ENCODE measurements at regions not wholly inside any gene's neighbourhood (a gene's known extent, or its start where the extent isn't known, plus 50 kb on each side); places are given as distances from the start of the nearest gene placed in this dataset.

DNA sequence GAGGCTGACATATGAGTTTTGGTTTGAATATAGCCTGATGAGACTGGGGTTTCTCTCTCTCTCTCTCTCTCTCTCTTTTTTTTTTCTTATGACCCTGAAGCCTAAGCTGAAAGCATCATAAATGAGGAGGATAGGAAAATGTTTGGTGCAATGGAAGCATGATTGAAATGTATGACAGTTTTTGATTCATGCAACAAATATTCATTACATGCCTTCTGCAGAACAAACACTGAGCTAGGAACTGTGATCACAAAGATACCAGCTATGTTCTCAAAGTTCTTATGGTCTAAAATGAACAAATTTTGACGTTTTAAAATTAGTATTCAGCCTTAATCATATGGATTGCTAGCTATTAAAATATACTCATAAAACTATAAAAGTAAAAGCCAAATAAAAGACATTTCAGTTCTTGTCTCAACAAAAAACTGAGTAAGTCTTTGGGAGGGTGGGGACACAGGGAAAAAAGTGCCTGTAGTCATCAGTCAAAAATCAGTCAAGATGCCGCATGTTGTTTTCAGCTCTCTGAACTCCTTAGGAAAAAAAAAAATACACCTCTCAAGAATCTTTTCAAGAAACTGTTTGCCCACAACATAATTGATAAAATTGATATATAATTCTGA, 57.2 kb downstream of the NKX6-1 start:
- peaks cover 0 to 1% of the 10 kb centered on the region in 2 donors for H3K9me3 ChIP-seq (ENCODE audit: control insufficient read depth in 2 of 2, low read length in 2 of 2)
- H3K9ac ChIP-seq (ENCODE audit: low read depth in 1 of 2, low read length in 2 of 2): no peak overlapping the region
- H3K4me1 ChIP-seq (ENCODE audit: control insufficient read depth in 2 of 2, insufficient read depth in 2 of 2, low read length in 2 of 2): no peaks in the 10 kb centered on the region
- no peak overlapping the region for H3K4me3 ChIP-seq (ENCODE audit: low read length in 2 of 2)
- H3K36me3 ChIP-seq (ENCODE audit: control insufficient read depth in 2 of 2, insufficient read depth in 2 of 2, low read length in 2 of 2): no peaks in the 10 kb centered on the region
- no peaks in the 10 kb centered on the region for H3K27me3 ChIP-seq (ENCODE audit: control insufficient read depth in 2 of 2, insufficient read depth in 2 of 2, low read length in 2 of 2)
- no peak overlapping the region for H3K27ac ChIP-seq (ENCODE audit: low read depth in 2 of 2, low read length in 2 of 2)

DNA sequence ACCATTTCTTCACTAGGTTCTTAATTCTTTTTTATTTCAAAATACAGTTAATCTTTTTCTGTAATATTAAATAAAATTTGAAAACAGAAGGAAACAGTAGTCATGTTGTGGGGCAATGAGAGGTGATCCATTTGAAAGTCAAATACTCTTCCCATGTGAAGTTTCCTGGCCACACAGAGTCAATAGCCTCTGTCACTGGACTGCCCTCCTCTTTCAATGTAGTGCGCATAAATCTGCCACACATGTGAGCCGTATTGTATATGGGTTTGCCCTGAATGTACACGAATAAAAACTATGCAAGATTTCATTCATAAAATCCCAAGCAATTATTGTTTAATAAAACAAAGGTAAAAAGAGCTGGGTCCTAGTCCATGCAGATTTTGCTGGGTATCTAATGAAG, 59.1 kb downstream of the NKX6-1 start:
- Histone ChIP-seq H3K9ac (ENCODE audit: low read depth in 1 of 2, low read length in 2 of 2) (no peak overlapping the region), H3K27me3 (ENCODE audit: control insufficient read depth in 2 of 2, insufficient read depth in 2 of 2, low read length in 2 of 2) (no peaks in the 10 kb centered on the region), H3K9me3 (ENCODE audit: control insufficient read depth in 2 of 2, low read length in 2 of 2) (no peaks in the 10 kb centered on the region), H3K4me1 (ENCODE audit: control insufficient read depth in 2 of 2, insufficient read depth in 2 of 2, low read length in 2 of 2) (no peaks in the 10 kb centered on the region), H3K36me3 (ENCODE audit: control insufficient read depth in 2 of 2, insufficient read depth in 2 of 2, low read length in 2 of 2) (no peaks in the 10 kb centered on the region), H3K4me3 (ENCODE audit: low read length in 2 of 2) (no peak overlapping the region), H3K27ac (ENCODE audit: low read depth in 2 of 2, low read length in 2 of 2) (no peak overlapping the region)

DNA sequence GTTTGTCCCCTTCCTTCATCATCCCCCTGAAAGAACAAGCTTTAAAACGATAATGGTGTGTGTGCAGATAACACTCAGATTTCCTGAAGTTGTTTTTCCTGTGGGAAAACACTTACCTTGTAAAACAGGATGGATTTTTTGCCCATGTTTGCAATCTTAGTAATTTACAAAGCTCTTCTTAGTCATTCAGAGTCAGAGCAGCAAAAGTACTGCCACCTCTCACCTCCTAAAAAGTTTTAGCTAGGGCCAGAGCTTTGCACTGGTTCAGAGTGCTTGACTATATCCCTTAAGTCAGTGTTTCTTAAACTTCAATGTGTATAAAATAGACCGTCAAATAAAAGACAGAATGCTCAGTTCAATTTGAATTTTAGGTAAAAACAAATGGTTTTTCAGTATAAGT, 62.3 kb downstream of the NKX6-1 start:
- H3K4me3 ChIP-seq (ENCODE audit: low read length in 2 of 2): no peak overlapping the region
- no peaks in the 10 kb centered on the region for H3K4me1 ChIP-seq (ENCODE audit: control insufficient read depth in 2 of 2, insufficient read depth in 2 of 2, low read length in 2 of 2)
- no peak overlapping the region for H3K9ac ChIP-seq (ENCODE audit: low read depth in 1 of 2, low read length in 2 of 2)
- no peak overlapping the region for H3K27ac ChIP-seq (ENCODE audit: low read depth in 2 of 2, low read length in 2 of 2)
- H3K36me3 ChIP-seq (ENCODE audit: control insufficient read depth in 2 of 2, insufficient read depth in 2 of 2, low read length in 2 of 2): no peaks in the 10 kb centered on the region
- H3K9me3 ChIP-seq (ENCODE audit: control insufficient read depth in 2 of 2, low read length in 2 of 2): no peaks in the 10 kb centered on the region
- no peaks in the 10 kb centered on the region for H3K27me3 ChIP-seq (ENCODE audit: control insufficient read depth in 2 of 2, insufficient read depth in 2 of 2, low read length in 2 of 2)

DNA sequence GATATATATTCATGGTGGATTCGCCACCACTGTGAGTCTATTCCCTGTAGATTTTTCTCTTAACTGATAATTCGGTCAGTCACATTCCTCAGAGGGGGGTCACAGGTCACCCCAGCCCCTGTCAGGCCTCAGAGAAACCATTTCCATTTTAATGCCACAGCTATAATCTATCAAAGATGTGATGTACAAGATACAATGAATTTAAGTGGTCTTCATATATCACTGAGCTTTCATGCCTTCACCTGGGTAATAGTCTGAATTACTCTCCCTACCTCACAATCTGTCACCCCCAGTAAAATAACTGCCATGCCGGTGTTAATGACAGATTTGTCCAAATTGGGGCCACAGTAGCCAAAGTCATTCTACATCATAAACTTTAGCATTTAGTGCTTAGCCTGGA, 64.7 kb downstream of the NKX6-1 start:
- Histone ChIP-seq H3K36me3 (ENCODE audit: control insufficient read depth in 2 of 2, insufficient read depth in 2 of 2, low read length in 2 of 2) (no peaks in the 10 kb centered on the region), H3K9ac (ENCODE audit: low read depth in 1 of 2, low read length in 2 of 2) (no peak overlapping the region), H3K27ac (ENCODE audit: low read depth in 2 of 2, low read length in 2 of 2) (no peak overlapping the region), H3K4me1 (ENCODE audit: control insufficient read depth in 2 of 2, insufficient read depth in 2 of 2, low read length in 2 of 2) (no peaks in the 10 kb centered on the region), H3K27me3 (ENCODE audit: control insufficient read depth in 2 of 2, insufficient read depth in 2 of 2, low read length in 2 of 2) (no peaks in the 10 kb centered on the region), H3K9me3 (ENCODE audit: control insufficient read depth in 2 of 2, low read length in 2 of 2) (no peaks in the 10 kb centered on the region), H3K4me3 (ENCODE audit: low read length in 2 of 2) (no peak overlapping the region)

DNA sequence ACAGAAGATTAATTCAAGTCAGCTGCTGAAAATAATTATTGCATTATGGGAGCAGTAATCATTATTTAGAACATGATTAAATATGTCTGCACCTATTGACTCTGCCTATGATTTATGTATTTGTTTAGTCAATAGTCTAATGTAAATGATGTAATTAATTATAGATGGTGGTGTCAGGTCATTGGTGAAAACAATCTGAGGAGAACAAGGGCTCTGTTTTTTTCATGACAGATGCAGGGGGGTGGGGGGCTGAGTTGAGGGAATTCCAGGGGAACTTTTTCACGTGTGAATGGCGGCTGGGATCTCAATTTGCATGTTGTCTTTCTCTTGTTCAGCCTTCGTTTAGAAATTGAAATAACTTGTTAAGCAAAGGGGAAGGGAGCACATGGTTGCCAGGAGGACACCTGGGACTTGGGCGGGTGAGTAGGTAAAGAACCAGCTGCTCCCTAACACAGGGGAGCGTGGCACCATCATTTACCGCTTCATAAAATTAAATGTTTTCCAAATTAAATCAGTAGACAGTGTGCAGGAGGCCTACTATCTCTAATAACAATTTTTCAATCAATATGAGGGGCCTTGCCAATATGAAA, 65.4 kb downstream of the NKX6-1 start:
- Histone ChIP-seq H3K4me3 (ENCODE audit: low read length in 2 of 2) (no peak overlapping the region), H3K36me3 (ENCODE audit: control insufficient read depth in 2 of 2, insufficient read depth in 2 of 2, low read length in 2 of 2) (no peaks in the 10 kb centered on the region), H3K9ac (ENCODE audit: low read depth in 1 of 2, low read length in 2 of 2) (no peak overlapping the region), H3K27me3 (ENCODE audit: control insufficient read depth in 2 of 2, insufficient read depth in 2 of 2, low read length in 2 of 2) (no peaks in the 10 kb centered on the region), H3K4me1 (ENCODE audit: control insufficient read depth in 2 of 2, insufficient read depth in 2 of 2, low read length in 2 of 2) (no peaks in the 10 kb centered on the region), H3K9me3 (ENCODE audit: control insufficient read depth in 2 of 2, low read length in 2 of 2) (no peaks in the 10 kb centered on the region), H3K27ac (ENCODE audit: low read depth in 2 of 2, low read length in 2 of 2) (no peak overlapping the region)

DNA sequence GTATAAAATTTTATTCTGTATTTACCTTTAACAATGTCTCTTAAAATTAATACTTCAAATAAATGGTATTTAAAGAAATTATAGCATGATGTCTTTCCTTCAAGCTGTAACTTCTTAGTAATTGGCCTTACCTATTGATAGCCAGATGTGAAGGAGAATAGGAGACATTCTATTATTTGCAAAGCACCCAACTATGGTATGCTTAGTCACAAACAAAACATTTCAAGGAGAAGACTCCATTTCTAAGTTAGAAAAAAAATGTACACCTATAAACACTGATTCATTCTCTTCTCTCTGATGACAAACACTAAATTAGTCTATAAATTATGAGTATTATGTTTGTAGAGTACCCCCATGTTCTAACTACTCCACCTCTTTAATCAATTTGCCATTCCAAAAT, 66.4 kb downstream of the NKX6-1 start:
- Histone ChIP-seq H3K9ac (ENCODE audit: low read depth in 1 of 2, low read length in 2 of 2) (no peak overlapping the region), H3K36me3 (ENCODE audit: control insufficient read depth in 2 of 2, insufficient read depth in 2 of 2, low read length in 2 of 2) (no peaks in the 10 kb centered on the region), H3K4me1 (ENCODE audit: control insufficient read depth in 2 of 2, insufficient read depth in 2 of 2, low read length in 2 of 2) (no peaks in the 10 kb centered on the region), H3K27me3 (ENCODE audit: control insufficient read depth in 2 of 2, insufficient read depth in 2 of 2, low read length in 2 of 2) (no peaks in the 10 kb centered on the region), H3K4me3 (ENCODE audit: low read length in 2 of 2) (no peak overlapping the region), H3K9me3 (ENCODE audit: control insufficient read depth in 2 of 2, low read length in 2 of 2) (no peaks in the 10 kb centered on the region), H3K27ac (ENCODE audit: low read depth in 2 of 2, low read length in 2 of 2) (no peak overlapping the region)

DNA sequence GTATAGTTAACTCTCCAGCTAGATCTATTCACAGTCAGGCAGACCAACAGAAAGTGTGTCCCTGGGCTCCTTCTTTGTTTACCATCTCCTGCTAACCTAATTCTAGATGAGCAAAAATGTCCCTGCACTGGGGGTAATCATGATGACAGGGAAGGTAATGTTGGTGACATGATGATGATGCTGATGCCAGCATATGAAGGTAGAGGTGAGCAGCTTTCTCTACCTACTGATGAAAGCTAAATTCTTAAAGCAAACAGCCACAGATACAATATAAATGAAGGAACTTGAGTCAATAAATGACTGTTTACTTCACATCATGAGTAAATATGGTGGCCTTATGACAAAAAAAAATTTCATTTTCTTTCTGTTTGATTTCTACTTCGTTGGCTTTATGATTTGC, 78.5 kb downstream of the NKX6-1 start:
- H3K4me1 ChIP-seq (ENCODE audit: control insufficient read depth in 2 of 2, insufficient read depth in 2 of 2, low read length in 2 of 2): peaks cover 0 to 6% of the 10 kb centered on the region in 2 donors
- H3K9me3 ChIP-seq (ENCODE audit: control insufficient read depth in 2 of 2, low read length in 2 of 2): no peaks in the 10 kb centered on the region
- no peak overlapping the region for H3K27ac ChIP-seq (ENCODE audit: low read depth in 2 of 2, low read length in 2 of 2)
- no peak overlapping the region for H3K4me3 ChIP-seq (ENCODE audit: low read length in 2 of 2)
- no peaks in the 10 kb centered on the region for H3K36me3 ChIP-seq (ENCODE audit: control insufficient read depth in 2 of 2, insufficient read depth in 2 of 2, low read length in 2 of 2)
- no peak overlapping the region for H3K9ac ChIP-seq (ENCODE audit: low read depth in 1 of 2, low read length in 2 of 2)
- H3K27me3 ChIP-seq (ENCODE audit: control insufficient read depth in 2 of 2, insufficient read depth in 2 of 2, low read length in 2 of 2): no peaks in the 10 kb centered on the region

DNA sequence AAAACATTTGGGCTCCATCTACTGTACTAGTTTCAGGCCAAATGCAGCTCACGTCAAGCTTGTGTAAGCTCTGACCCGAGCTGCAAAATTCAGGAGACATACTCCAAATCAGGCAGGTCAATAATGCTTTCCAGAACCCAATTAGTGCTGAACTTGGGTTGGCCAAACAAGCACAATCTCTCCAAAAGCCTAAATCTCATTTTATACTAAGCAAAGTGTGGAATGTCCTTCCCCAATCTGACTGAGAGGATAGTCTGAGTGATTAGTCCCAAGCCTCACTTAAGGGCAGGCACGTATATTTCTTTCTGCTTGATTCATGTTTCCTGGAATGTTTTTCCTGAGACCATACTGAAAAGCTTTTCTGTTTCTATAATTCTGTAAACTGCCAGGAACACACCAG, 79.9 kb downstream of the NKX6-1 start:
- Histone ChIP-seq H3K9me3 (ENCODE audit: control insufficient read depth in 2 of 2, low read length in 2 of 2) (no peaks in the 10 kb centered on the region), H3K4me3 (ENCODE audit: low read length in 2 of 2) (no peak overlapping the region), H3K27me3 (ENCODE audit: control insufficient read depth in 2 of 2, insufficient read depth in 2 of 2, low read length in 2 of 2) (no peaks in the 10 kb centered on the region), H3K27ac (ENCODE audit: low read depth in 2 of 2, low read length in 2 of 2) (no peak overlapping the region), H3K36me3 (ENCODE audit: control insufficient read depth in 2 of 2, insufficient read depth in 2 of 2, low read length in 2 of 2) (no peaks in the 10 kb centered on the region), H3K9ac (ENCODE audit: low read depth in 1 of 2, low read length in 2 of 2) (no peak overlapping the region), H3K4me1 (ENCODE audit: control insufficient read depth in 2 of 2, insufficient read depth in 2 of 2, low read length in 2 of 2) (peaks cover 0 to 6% of the 10 kb centered on the region in 2 donors)

DNA sequence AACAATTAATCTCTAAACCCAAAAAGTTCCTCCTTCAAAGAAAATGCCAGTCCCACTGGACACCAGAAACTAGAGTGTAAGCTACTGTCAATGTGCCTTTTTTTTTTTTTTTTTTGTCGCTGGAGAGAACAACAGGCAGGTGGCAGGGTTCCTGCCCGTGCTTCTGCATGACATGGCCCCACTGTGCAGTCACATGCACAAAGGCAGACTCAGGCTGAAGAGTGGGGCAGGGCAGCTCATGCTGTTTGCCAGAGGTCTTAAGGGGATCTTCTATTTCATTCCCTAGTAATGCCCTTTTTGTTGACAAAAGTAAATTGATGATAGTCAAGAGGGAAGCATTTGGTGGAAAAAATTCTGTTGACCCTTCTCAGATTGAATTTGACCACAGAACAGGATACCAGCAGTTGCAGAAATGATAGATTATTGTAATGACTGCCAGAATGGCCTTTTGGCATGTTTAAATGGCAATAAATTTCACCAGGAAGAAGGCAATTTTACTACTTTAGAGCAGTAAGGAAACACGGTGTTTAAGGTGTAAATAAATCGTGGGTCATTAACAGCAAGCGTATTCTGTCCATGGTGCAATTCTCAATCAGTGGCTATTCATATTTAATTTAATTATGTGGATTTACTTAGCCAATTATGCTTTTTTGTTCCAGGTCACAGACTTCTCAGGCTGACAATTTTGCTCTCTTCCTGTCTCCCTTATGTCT, 80.9 kb downstream of the NKX6-1 start:
- peaks cover 0 to 6% of the 10 kb centered on the region in 2 donors for H3K4me1 ChIP-seq (ENCODE audit: control insufficient read depth in 2 of 2, insufficient read depth in 2 of 2, low read length in 2 of 2)
- H3K4me3 ChIP-seq (ENCODE audit: low read length in 2 of 2): peak overlapping the region in 1 of 2 donors; percentile 16
- no peak overlapping the region for H3K27ac ChIP-seq (ENCODE audit: low read depth in 2 of 2, low read length in 2 of 2)
- H3K9ac ChIP-seq (ENCODE audit: low read depth in 1 of 2, low read length in 2 of 2): no peak overlapping the region
- H3K9me3 ChIP-seq (ENCODE audit: control insufficient read depth in 2 of 2, low read length in 2 of 2): no peaks in the 10 kb centered on the region
- no peaks in the 10 kb centered on the region for H3K27me3 ChIP-seq (ENCODE audit: control insufficient read depth in 2 of 2, insufficient read depth in 2 of 2, low read length in 2 of 2)
- no peaks in the 10 kb centered on the region for H3K36me3 ChIP-seq (ENCODE audit: control insufficient read depth in 2 of 2, insufficient read depth in 2 of 2, low read length in 2 of 2)

DNA sequence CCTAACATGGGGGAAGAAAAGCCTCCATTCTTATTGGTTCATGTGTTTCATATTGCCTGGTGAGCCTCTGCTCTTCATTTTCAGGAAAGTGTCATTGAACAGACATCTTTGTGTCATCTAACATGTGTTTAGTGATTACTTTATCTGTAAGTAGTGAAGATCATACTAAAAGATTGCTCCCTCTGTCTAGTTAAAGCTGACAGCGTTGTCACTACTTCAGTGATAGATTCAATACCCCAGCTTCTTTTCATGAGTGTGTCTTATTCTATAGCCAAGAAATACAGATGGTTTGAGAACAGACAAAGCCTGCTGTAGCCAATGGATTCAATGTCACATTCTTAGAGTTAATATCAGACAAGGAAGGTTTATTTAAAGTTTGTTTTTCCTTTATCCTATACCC, 85.1 kb downstream of the NKX6-1 start:
- Histone ChIP-seq H3K27me3 (ENCODE audit: control insufficient read depth in 2 of 2, insufficient read depth in 2 of 2, low read length in 2 of 2) (no peaks in the 10 kb centered on the region), H3K36me3 (ENCODE audit: control insufficient read depth in 2 of 2, insufficient read depth in 2 of 2, low read length in 2 of 2) (no peaks in the 10 kb centered on the region), H3K4me3 (ENCODE audit: low read length in 2 of 2) (no peak overlapping the region), H3K27ac (ENCODE audit: low read depth in 2 of 2, low read length in 2 of 2) (no peak overlapping the region), H3K9ac (ENCODE audit: low read depth in 1 of 2, low read length in 2 of 2) (no peak overlapping the region), H3K9me3 (ENCODE audit: control insufficient read depth in 2 of 2, low read length in 2 of 2) (no peaks in the 10 kb centered on the region), H3K4me1 (ENCODE audit: control insufficient read depth in 2 of 2, insufficient read depth in 2 of 2, low read length in 2 of 2) (peaks cover 0 to 6% of the 10 kb centered on the region in 2 donors)

Data from mucosa of rectum (tissue), 2 donors.